HT1080 (cell line): ENCODE measurements at regions not wholly inside any gene's neighbourhood (a gene's known extent, or its start where the extent isn't known, plus 50 kb on each side); places are given as distances from the start of the nearest gene placed in this dataset.
"Not testable (repeated sequence)": the region's sequence is repeated elsewhere in the genome, so short reads cannot be mapped to it uniquely, and the experiment has no call there.

Source experiments
- DNase-seq: peaks from one replicate; pipeline ENCODE4 v3.0.0-alpha.2; 2015; ENCODE audit warnings: low read depth

DNA sequence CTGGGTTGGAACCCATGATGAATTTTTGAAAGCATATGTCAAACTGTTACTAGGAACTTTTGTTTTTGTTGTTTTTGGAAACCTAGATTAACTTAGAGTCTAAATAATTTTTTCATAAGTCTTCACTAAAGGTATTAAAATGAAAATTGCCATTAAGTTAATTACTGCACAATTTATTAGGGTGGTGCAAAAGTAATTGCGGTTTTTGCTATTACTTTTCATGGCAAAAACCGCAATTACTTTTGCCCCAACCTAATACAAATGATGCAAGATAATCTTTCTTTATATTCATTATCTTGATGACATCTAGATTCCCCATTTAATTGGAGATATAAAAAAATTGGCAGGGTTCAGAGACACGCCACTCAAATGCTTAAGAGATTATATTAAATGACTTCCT lies 145.0 kb upstream of the PKP2 start:
- no peak for DNase-seq

DNA sequence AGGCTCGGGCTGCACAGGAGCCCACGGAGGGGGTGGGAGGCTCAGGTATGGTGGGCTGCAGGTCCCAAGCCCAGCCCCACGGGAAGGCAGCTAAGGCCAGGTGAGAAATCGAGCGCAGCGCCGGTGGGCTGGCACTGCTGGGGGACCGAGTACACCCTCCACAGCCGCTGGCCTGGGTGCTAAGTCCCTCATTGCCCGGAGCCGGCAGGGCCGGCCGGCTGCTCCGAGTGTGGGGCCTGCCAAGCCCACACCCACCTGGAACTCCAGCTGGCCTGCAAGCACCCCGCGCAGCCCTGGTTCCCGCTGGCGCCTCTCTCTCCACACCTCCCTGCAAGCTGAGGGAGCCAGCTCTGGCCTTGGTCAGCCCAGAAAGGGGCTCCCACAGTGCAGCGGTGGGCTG lies 137.4 kb upstream of the PKP2 start:
- not testable (repeated sequence) for DNase-seq

DNA sequence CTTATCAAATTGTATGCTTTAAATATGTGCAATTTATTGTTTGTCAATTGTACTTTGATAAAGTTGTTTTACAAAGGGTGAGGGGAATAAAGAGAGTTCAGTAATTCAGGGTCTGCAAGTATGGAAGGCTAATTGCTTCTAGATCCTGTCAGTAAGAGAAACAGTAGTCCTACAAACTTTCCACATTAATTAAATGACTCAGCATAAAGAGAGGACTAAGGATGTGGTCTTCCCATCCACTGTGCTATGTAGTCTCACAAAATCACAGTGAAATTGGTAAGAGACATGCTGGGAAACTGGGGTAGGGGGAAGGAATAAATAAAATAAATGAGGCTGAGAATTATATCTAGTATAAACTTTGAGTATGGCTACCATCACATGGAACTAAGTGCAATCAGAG lies 130.2 kb upstream of the PKP2 start:
- DNase-seq: no peak

- not testable (repeated sequence) for DNase-seq
Measured at GRCh38 chr12:33022724-33023123, 126.1 kb upstream of the PKP2 start.

- DNase-seq: not testable (repeated sequence)
Measured at GRCh38 chr12:33017029-33017428, 120.5 kb upstream of the PKP2 start.

DNA sequence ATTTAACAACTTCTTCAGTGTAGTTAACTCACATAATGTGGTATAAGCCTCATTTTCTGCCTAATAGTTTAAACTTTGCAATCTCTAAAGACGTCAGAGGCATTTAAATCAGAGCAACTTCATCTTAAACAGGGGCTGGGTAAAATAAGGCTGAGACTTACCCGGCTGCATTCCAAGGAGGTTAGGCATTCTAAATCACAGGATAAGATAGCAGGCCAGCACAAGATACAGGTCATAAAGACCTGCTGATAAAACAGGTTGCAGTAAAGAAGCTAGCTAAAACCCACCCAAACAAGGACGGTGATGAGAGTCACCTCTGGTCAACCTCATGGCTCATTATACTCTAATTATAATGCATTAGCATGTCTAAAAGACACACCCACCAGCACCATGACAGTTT lies 115.6 kb upstream of the PKP2 start:
- no peak for DNase-seq

DNA sequence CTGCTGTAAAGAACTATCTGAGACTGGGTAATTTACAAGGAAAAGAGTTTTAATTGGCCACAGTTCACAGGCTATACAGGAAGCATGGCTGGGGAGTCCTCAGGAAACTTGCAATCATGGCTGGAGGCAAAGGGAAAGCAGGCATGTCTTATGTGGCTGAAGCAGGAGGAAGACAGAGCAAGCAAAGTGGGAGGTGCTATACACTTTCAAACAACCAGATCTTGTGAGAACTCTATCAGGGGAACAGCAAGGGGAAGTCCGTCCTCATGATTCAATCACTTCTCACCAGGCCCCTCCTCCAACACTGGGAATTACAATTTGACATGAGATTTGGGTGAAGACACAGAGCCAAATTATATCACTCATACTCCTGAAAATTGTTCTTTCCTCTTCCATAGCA lies 109.5 kb upstream of the PKP2 start:
- peak; percentile 3 for DNase-seq

DNA sequence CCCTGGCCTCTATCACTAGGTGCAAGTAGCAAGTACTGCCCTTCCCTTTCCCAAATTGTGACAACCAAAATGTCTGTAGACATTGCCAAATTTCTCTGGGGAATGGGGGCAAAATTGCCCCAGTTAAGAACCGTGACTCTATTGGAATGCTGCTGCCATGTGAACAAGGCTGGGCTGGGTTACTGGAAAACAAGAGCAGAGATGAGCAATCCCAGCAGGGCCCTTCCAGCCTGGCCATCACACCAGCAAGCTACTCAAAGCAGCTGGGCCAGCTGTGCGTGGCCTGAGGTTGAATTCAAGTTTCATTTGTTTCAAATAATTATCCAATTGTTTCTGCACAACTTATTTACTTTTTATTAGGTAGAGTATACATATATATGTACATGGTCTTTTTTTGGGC lies 103.4 kb upstream of the PKP2 start:
- no peak for DNase-seq

DNA sequence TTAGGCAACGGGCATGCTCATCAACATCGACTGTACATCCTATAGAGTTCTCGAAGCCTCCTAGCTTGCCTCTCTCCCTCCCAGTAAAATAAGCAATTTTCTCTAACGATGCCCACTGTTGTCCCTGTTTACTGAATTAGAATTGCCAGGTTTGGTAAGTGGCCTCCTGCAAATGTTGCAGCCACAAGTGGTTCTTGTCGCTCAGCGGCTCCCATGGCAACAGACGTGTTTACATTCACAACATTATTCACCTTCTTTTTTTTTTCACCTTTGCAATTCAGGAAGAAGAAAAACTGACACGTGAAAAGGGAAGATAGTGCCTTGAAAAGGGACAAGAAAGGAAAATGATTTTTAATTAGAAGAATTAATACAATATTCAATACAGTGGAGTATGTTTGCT lies 100.9 kb upstream of the PKP2 start:
- no peak for DNase-seq

DNA sequence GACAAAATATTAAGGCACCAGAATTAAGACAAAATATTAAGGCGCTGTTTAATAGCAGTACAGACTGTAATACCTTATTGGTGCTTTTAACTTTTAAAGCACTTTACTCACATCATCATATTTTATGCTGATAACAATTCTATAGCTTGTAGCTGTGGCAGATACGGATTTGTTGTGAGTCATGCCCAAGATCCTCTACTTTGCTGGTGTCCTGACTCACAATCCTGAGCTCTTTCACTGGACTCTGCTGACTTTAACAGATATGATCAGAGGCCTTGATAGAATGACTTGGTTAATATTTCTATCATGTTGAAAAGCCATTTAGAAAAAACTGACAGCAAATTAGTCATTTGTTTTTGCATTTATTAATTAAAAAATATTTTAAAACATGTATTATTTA lies 99.0 kb upstream of the PKP2 start:
- no peak for DNase-seq

DNA sequence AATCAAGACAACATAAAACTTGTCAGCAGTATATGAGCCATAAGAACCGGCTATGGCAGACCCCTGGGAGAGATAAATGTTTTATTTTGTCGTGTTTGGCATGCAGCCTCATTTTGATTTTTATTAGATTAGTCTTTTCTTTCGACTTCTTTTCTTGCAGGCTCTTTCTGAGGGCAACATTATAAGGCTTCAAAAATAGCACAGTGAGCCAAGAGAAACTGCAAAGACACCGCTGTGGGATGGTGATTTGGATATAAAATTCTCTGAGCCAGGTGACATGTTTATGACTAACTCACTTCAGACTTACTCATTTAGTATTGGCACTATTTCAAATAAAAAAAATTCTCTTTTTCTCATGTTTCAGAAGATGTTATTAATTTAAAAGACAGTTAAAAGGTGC lies 96.8 kb upstream of the PKP2 start:
- DNase-seq: peak; percentile 4

GRCh38 chr12:32989705-32990104 lies 93.1 kb upstream of the PKP2 start:
- no peak for DNase-seq

GRCh38 chr12:32988982-32989381 lies 92.4 kb upstream of the PKP2 start:
- DNase-seq: no peak

GRCh38 chr12:32987512-32987911 lies 90.9 kb upstream of the PKP2 start:
- no peak for DNase-seq

DNA sequence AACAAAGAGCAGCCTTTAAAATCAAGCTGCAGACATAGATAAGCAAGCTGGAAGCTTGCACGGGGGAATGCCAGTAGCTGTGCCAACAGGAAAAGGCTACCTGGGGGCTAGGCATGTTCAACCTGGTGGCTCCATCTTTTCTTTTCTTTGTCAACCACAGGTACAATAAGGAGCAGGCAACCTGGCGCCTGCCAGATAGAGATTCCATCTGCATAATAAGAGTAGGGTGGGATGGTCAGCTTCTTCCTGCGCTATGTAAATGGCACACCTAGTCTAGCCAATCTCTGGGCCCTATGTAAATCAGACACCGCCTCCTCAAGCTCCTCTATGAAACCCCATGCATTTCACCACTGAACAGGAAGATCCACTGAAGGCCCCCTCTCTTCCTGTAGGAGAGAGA lies 87.4 kb upstream of the PKP2 start:
- DNase-seq: peak; percentile 57

GRCh38 chr12:32983332-32983731 lies 86.8 kb upstream of the PKP2 start:
- DNase-seq: no peak

GRCh38 chr12:32981139-32981538 lies 84.6 kb upstream of the PKP2 start:
- DNase-seq: no peak

GRCh38 chr12:32975122-32975521 lies 78.5 kb upstream of the PKP2 start:
- DNase-seq: no peak

GRCh38 chr12:32970465-32971110 lies 74.0 kb upstream of the PKP2 start:
- DNase-seq: no peak

DNA sequence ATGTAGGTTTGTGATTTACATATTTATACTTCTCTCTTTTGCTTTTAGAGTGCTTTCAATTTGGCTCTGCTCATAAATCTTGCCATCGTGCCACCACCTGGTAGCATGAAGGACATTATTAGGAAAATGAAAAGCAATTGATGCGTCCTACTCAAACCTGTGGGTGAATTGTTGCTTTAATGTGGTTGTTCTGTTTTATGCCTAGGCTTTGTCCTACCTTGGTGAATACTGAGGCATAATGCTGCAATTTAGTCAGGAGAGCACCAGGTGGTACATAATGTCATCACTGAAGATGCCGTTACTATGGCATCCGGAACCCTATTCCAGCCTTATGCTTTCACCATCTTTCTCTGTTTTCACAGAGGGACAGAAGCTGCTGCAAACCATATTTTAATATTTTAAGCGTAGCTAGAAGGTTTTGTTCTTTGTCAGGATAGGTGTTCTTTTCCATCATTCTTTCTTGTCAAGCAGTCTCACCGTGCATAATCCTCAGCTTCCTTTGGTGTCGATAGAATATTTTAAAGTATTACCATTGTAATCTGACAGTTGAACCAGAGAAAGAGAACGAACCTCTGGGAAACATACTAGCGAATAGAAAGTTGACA lies 68.5 kb upstream of the PKP2 start:
- no peak for DNase-seq

- DNase-seq: not testable (repeated sequence)
Measured at GRCh38 chr12:32956418-32956817, 59.8 kb upstream of the PKP2 start.

GRCh38 chr12:32952681-32953080 lies 56.1 kb upstream of the PKP2 start:
- DNase-seq: no peak

- DNase-seq: no peak
Measured at GRCh38 chr12:32949815-32950214, 53.2 kb upstream of the PKP2 start.
